Inflammatory macrophage (primary cell): ENCODE measurements at regions not wholly inside any gene's neighbourhood (a gene's known extent, or its start where the extent isn't known, plus 50 kb on each side); places are given as distances from the start of the nearest gene placed in this dataset.
"Not testable (repeated sequence)": the region's sequence is repeated elsewhere in the genome, so short reads cannot be mapped to it uniquely, and the experiment has no call there.

Source experiments
- DNase-seq, 2 donors: peaks; one replicate each; pipeline ENCODE4 v3.0.0-alpha.2; 2020 to 2022

- DNase-seq, result no peak
Observed at GRCh38 chr9:7622481-7622880, 177.1 kb downstream of the DMAC1 start.

DNA sequence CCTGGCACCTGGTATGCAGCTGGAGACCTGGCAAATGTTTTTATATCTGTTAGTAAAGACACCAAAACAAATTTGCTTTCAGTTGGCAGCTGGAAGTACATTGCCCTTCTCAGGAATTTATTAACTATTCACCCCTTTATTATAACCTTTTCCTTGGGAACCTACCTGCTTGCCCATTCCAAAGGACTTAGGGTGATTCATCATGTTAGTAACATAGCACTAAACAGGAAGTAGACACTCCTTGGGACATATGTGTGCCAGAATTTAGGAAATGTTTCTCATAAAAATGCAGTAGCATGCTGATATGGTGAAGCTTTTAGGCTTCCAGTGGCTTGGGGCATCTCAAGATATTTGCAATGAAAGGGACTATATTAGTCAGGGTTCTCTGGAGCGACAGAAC, 184.2 kb downstream of the DMAC1 start:
- DNase-seq, result no peak

GRCh38 chr9:7613931-7614330, 185.6 kb downstream of the DMAC1 start:
- no peak for DNase-seq

DNA sequence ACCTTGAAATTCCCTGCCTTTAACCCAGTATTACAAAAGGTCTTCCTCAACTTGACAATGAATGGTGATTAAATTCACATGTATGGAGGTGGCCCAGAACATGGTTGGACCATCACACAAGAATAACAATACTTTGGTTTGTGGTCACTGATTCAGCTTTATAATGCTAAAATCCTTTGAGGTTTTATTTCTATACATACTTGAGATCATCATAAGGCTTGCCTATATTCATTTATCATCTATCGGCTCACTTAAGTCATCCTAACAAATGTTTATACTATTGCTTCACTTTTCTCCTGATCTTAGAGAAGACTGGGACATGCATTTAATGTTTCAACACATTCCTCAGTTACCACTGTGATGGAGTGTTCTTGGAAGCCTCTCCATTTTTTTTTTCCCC, 191.3 kb downstream of the DMAC1 start:
- no peak for DNase-seq

- no peak for DNase-seq
Observed at GRCh38 chr9:7607421-7607820, 192.2 kb downstream of the DMAC1 start.

DNA sequence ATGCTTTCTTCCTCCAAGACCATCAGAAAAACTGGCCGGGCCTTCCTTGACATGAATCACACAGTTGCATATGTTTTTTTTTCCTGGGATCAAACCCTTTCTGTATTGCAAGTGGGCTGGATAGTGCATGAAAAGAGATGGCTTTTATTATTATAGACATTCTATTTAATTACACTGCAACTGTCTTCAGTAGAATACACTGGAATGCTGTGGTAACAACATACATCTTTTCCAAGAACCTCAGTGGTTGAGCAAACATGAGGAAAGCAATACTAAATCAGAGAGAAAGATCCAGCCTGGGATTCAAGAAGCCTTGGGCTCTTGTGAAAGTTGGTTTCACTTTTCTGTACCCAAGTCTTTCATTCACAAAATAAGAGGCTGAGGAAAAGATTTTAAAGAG, 193.0 kb downstream of the DMAC1 start:
- DNase-seq, result no peak

GRCh38 chr9:7601739-7602138, 197.8 kb downstream of the DMAC1 start:
- DNase-seq, result no peak

GRCh38 chr9:7597716-7598115, 201.9 kb downstream of the DMAC1 start:
- no peak for DNase-seq

- DNase-seq, result no peak
Observed at GRCh38 chr9:7592321-7593316, 207.0 kb downstream of the DMAC1 start.

DNA sequence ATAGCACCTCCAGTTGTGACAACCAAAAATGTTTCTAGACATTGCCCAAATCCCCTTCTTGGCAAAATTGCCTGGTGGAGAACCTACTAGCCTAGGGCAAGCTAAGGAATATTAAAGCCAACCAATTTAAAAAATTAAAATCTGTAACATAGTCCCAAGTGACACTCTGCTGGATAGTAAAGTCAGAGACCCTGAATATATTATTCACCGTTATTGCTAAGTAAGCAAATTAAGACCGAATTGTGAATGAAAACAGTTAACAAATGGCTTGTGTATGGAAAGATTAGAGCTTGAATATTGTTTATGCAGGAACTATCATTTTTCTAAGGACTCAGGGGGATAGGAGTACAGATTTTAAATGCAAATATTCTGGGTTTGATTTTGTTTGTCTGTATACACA, 208.1 kb downstream of the DMAC1 start:
- no peak for DNase-seq

GRCh38 chr9:7580568-7580967, 219.0 kb downstream of the DMAC1 start:
- DNase-seq, result no peak

DNA sequence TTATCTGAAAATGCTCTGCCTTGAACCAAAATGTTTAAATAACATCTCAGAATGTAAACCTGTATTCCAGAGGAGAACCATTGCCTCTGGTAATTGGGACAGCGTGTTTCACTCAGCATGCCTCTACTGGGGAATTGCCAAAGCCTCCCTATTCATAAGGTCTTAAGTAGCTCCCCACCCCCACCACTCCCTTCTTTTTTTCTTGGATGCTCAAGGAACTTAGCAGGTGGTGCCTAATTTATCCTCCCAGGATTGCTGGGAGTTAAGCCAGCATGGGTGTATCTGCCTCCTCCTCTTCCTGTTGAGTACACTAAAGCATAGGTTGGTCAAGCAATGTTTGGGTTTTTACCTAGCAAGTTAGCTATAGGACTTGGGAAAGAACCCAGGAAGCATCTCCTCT, 220.2 kb downstream of the DMAC1 start:
- DNase-seq, result no peak

- DNase-seq, result no peak
Observed at GRCh38 chr9:7578951-7579350, 220.6 kb downstream of the DMAC1 start.

DNA sequence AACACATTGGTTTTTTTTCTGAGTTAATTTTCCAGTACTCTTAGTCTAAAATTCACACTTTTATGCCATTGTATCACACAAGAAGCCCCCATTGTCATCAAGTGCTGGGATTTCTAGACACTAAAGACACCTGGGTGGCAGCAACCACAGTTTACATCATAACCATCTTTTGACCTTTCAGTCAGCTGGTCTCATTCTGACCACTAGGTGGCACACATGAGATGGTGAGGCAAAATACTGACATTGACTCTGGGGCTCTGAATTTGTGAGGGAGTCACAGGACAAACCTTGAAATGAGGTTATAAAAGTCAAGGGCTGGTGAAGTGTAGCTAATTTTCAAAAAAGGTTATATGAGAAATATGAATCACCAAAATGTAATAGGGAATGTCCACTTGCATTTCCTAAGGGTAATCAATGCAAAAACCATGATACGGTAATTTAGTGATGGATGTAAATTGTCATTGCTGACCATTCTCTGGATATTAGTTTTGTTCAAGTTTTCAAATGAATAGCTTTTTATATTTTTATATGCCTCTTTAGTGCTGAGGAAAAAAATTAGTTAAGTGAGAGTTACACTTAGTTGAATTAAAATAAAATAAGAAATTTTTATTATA, 229.4 kb downstream of the DMAC1 start:
- peak; percentile 50 for DNase-seq

- no peak for DNase-seq
Observed at GRCh38 chr9:7567687-7568086, 231.9 kb downstream of the DMAC1 start.

DNA sequence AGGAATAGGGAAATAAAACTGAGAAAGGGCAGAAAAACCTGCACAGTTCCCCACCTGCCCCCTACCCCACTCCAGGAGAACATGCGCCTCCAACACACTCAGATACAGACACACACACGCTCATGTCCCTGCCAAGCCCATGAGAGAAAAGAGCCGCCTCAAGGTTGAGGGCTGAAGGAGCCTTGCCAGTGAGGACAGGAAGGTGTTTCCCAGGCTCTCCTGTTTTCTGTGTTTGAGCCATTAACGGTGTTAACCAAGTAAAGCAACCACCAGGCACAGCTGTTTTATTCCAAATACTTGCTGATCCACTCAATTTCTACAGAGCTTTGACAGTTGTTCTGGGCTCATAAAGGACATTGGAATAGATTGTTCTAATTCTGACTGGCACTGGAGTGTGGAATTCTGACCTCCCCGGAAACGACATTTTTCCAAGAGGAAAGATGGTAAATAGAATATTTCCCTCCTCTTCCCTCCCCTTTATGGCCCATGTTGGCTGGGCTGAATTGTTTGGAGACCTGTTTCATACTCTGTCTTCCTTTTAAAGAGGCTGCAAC, 238.0 kb downstream of the DMAC1 start:
- no peak for DNase-seq

DNA sequence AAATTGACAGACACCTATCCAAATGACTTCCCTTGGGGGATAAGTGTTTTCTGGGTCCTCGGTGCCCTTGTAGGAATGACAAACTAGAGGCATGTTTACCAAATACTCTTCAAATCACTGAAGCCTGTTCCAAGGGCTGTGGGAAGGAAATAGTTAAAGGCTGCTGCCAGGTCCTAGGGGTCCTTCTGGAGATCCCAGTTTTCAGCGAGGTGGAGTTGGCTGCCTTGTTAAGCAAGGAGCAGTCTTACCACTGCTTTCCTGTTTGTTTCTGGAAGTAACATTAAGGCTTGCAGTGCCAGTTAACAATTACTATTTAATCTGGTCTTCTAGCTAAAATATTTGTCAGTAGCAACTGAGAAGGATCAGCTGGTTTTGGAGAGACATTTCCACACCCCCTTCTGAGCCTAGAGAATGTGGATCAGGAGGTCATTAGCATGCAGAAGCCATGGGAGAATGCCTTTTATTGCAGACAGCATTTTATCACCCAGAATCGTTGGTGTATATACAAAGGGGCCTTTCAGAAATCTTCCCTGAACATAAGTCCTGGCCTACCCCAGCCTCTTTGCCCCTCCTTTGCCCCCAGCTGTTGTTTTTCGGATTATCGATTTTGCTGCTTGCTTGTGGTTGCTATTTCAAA, 238.8 kb downstream of the DMAC1 start:
- no peak for DNase-seq

GRCh38 chr9:7554699-7555098, 244.9 kb downstream of the DMAC1 start:
- DNase-seq, result no peak

DNA sequence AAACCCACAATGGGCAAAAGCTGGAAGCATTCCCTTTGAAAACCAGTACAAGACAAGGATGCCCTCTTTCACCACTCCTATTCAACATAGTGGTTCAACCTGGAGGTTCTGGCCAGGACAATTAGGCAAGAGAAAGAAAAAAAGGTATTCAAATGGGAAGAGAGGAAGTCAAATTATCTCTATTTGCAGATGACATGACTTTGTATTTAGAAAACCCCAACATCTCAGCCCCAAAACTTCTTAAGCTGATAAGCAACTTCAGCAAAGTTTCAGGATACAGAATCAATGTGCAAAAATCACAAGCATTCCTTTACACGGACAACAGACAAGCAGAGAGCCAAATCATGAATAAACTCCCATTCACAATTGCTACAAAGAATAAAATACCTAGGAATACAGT, 246.9 kb downstream of the DMAC1 start:
- DNase-seq, result not testable (repeated sequence)

DNA sequence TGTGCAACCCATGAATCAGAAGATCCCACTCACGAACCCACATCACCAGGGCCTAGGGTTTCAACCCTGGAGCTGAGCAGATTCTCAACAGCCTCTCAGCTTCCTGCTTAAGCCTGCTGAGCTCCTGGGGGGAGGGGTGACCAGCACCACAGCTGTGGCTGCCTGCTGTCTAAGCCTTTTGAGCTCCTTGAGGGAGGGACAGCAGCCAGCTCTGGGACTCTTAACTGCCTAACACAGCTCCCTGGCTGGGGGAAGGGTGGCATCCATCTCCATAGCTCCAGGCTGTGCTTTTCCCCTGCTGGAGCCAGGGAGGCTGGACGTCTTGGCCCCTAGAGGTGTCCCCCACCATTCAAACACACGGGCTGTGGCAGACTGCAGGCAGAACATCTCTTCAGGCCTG, 250.3 kb downstream of the DMAC1 start:
- no peak for DNase-seq

- DNase-seq, result no peak
Observed at GRCh38 chr9:7546261-7546660, 253.3 kb downstream of the DMAC1 start.

GRCh38 chr9:7545371-7546165, 254.0 kb downstream of the DMAC1 start:
- no peak for DNase-seq
